Trophoblast cell (in vitro differentiated cells and primary cell): ENCODE measurements at regions not wholly inside any gene's neighbourhood (a gene's known extent, or its start where the extent isn't known, plus 50 kb on each side); places are given as distances from the start of the nearest gene placed in this dataset.

ENCODE experiments used
- DNase-seq, 2 donors: peaks; one replicate each; pipeline ENCODE4 v3.0.0-alpha.2; 2016
- H2AFZ ChIP-seq: 2 replicates; pipeline ENCODE4 v1.6.1; 2013; ENCODE audit warnings: low read length, moderate library complexity, mild to moderate bottlenecking; ENCODE audit not compliant: insufficient read depth, poor library complexity
- H2AK5ac ChIP-seq: 2 replicates; pipeline ENCODE4 v1.6.1; 2013; ENCODE audit warnings: mild to moderate bottlenecking, low read length
- H2BK120ac ChIP-seq: 2 replicates; pipeline ENCODE4 v1.6.1; 2013; ENCODE audit warnings: low read length, mild to moderate bottlenecking, moderate library complexity; ENCODE audit not compliant: insufficient read depth, poor library complexity
- H2BK12ac ChIP-seq: 2 replicates; pipeline ENCODE4 v1.6.1; 2013; ENCODE audit warnings: mild to moderate bottlenecking, low read length, moderate library complexity
- H2BK5ac ChIP-seq: 2 replicates; pipeline ENCODE4 v1.6.1; 2013; ENCODE audit warnings: low read length, low read depth, moderate library complexity, mild to moderate bottlenecking; ENCODE audit not compliant: poor library complexity
- H3K14ac ChIP-seq: 2 replicates; pipeline ENCODE4 v1.6.1; 2013; ENCODE audit warnings: mild to moderate bottlenecking, low read length
- H3K18ac ChIP-seq: 2 replicates; pipeline ENCODE4 v1.6.1; 2013; ENCODE audit warnings: mild to moderate bottlenecking, low read length
- H3K23ac ChIP-seq: 2 replicates; pipeline ENCODE4 v1.6.1; 2013; ENCODE audit warnings: low read length
- H3K27ac ChIP-seq: 2 replicates; pipeline ENCODE4 v1.5.1; 2013; ENCODE audit warnings: low read depth, mild to moderate bottlenecking, inconsistent platforms, low read length, moderate library complexity
- H3K27me3 ChIP-seq: 2 replicates; pipeline ENCODE4 v1.6.1; 2013; ENCODE audit warnings: inconsistent platforms, mild to moderate bottlenecking, low read length, moderate library complexity; ENCODE audit not compliant: insufficient read depth
- H3K36me3 ChIP-seq, 2 experiments: 1 replicate in 1 of 2; 2 replicates in 1 of 2; pipeline ENCODE4 v1.6.1; 2013; ENCODE audit warnings: low read length in 2 of 2, mild to moderate bottlenecking in 2 of 2, moderate library complexity in 1 of 2; ENCODE audit not compliant: insufficient read depth in 2 of 2, control insufficient read depth in 1 of 2
- H3K4ac ChIP-seq: 2 replicates; pipeline ENCODE4 v1.6.1; 2013; ENCODE audit warnings: low read depth, mild to moderate bottlenecking, low read length, moderate library complexity
- H3K4me1 ChIP-seq, 2 experiments: 1 replicate in 1 of 2; 2 replicates in 1 of 2; pipeline ENCODE4 v1.6.1; 2013; ENCODE audit warnings: low read length in 2 of 2, mild to moderate bottlenecking in 2 of 2, moderate library complexity in 1 of 2; ENCODE audit not compliant: insufficient read depth in 2 of 2, control insufficient read depth in 1 of 2
- H3K4me2 ChIP-seq: 2 replicates; pipeline ENCODE4 v1.6.1; 2013; ENCODE audit warnings: inconsistent platforms, mild to moderate bottlenecking, low read length, moderate library complexity
- H3K4me3 ChIP-seq: 2 replicates; pipeline ENCODE4 v1.5.1; 2013; ENCODE audit warnings: mild to moderate bottlenecking, low read depth, low read length, inconsistent platforms
- H3K79me1 ChIP-seq: one replicate; pipeline ENCODE4 v1.6.1; 2013; ENCODE audit warnings: low read length
- H3K79me2 ChIP-seq: 2 replicates; pipeline ENCODE4 v1.6.1; 2013; ENCODE audit warnings: low read length, mild to moderate bottlenecking; ENCODE audit not compliant: control insufficient read depth, insufficient read depth, poor library complexity
- H3K9ac ChIP-seq: 2 replicates; pipeline ENCODE4 v1.6.1; 2013; ENCODE audit warnings: mild to moderate bottlenecking, low read length
- H3K9me3 ChIP-seq: 2 replicates; pipeline ENCODE4 v1.6.1; 2013; ENCODE audit warnings: low read depth, mild to moderate bottlenecking, control low read depth, inconsistent platforms, low read length; ENCODE audit not compliant: insufficient read depth
- H4K12ac ChIP-seq: 2 replicates; pipeline ENCODE4 v1.6.1; 2013; ENCODE audit warnings: low read depth, mild to moderate bottlenecking, low read length, moderate library complexity
- H4K8ac ChIP-seq: 2 replicates; pipeline ENCODE4 v1.6.1; 2013; ENCODE audit warnings: low read depth, mild to moderate bottlenecking, low read length, moderate library complexity
- H4K91ac ChIP-seq: one replicate; pipeline ENCODE4 v1.6.1; 2013; ENCODE audit warnings: low read depth, mild to moderate bottlenecking, low read length, moderate library complexity
- WGBS: extraction: QIAGEN DNeasy Blood & Tissue Kit; methylation state at CpG from one replicate; pipeline ENCODE4 v1.1.7; 2013; ENCODE audit warnings: missing lambda C conversion rate; ENCODE audit not compliant: insufficient read length, insufficient coverage; ENCODE audit errors: extremely low coverage; 5-methylcytosine and 5-hydroxymethylcytosine counted together

DNA sequence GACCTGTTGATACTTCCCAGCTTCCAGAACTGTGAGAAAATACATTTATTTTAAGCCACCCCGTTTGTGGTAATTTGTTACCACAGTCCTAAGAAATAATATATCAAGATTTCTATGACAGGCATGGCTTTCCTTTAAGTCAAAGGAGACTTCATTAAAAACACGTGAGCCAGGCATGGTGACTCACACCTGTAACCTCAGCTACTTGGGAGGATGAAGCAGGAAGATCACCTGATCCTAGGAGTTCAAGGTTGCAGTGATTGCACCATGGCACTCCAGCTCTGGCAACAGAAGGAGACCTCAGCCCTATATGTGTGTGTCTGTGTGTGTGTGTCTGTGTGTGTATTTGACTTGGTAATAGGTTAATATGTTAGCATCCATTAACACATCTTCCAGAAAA lies 69.8 kb upstream of the SCN7A start:
- no peaks in the 10 kb centered on the region for H3K27me3 ChIP-seq
- no peak overlapping the region for H4K8ac ChIP-seq
- H3K4ac ChIP-seq = no peak overlapping the region
- H4K91ac ChIP-seq = no peak overlapping the region
- no peak overlapping the region for H3K27ac ChIP-seq
- no peak overlapping the region for H3K18ac ChIP-seq
- H3K9ac ChIP-seq = no peak overlapping the region
- no peak for DNase-seq
- H3K23ac ChIP-seq = no peak overlapping the region
- WGBS = no CpG with 5 or more reads among the region's 2 CpGs
- H3K79me1 ChIP-seq = no peaks in the 10 kb centered on the region
- H3K36me3 ChIP-seq = no peaks in the 10 kb centered on the region
- no peak overlapping the region for H2BK120ac ChIP-seq
- no peak overlapping the region for H3K4me3 ChIP-seq
- H3K4me1 ChIP-seq = no peaks in the 10 kb centered on the region
- no peak overlapping the region for H4K12ac ChIP-seq
- H2AFZ ChIP-seq = no peak overlapping the region
- H2BK12ac ChIP-seq = no peak overlapping the region
- no peak overlapping the region for H3K14ac ChIP-seq
- H3K4me2 ChIP-seq = no peak overlapping the region
- no peaks in the 10 kb centered on the region for H3K9me3 ChIP-seq
- H3K79me2 ChIP-seq = no peaks in the 10 kb centered on the region
- no peak overlapping the region for H2BK5ac ChIP-seq
- H2AK5ac ChIP-seq = no peak overlapping the region

DNA sequence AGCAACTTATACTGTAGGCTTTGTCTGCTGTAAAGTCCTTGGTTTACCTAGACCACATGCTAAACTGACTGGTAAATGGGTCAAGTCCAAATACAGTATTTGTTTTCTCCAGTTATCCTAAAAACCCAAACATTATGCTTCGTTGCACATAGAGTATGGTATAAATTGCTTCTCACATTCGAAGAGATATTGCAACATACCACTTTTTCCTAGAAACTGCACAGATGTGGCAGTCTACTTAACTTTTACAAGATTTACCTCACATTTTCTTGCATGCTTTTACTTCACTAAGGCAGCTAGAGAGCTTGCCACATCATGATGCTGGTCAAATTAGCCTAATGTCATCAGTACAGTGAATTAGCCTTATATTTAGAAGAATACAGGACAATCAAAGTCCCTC lies 66.0 kb upstream of the SCN7A start:
- no peak overlapping the region for H4K12ac ChIP-seq
- H3K36me3 ChIP-seq = no peaks in the 10 kb centered on the region
- no peak overlapping the region for H3K4ac ChIP-seq
- no peak for DNase-seq
- H3K18ac ChIP-seq = no peak overlapping the region
- H3K79me1 ChIP-seq = no peaks in the 10 kb centered on the region
- H3K4me2 ChIP-seq = no peak overlapping the region
- no peak overlapping the region for H3K27ac ChIP-seq
- no peak overlapping the region for H2AFZ ChIP-seq
- H3K27me3 ChIP-seq = no peaks in the 10 kb centered on the region
- no peak overlapping the region for H4K8ac ChIP-seq
- no peaks in the 10 kb centered on the region for H3K79me2 ChIP-seq
- no peak overlapping the region for H3K23ac ChIP-seq
- no peak overlapping the region for H2AK5ac ChIP-seq
- H3K4me3 ChIP-seq = no peak overlapping the region
- H3K4me1 ChIP-seq = no peaks in the 10 kb centered on the region
- H2BK12ac ChIP-seq = no peak overlapping the region
- H3K9me3 ChIP-seq = no peaks in the 10 kb centered on the region
- H3K9ac ChIP-seq = no peak overlapping the region
- H3K14ac ChIP-seq = no peak overlapping the region
- no peak overlapping the region for H2BK120ac ChIP-seq
- no peak overlapping the region for H2BK5ac ChIP-seq
- no CpG with 5 or more reads among the region's 2 CpGs for WGBS
- H4K91ac ChIP-seq = no peak overlapping the region

DNA sequence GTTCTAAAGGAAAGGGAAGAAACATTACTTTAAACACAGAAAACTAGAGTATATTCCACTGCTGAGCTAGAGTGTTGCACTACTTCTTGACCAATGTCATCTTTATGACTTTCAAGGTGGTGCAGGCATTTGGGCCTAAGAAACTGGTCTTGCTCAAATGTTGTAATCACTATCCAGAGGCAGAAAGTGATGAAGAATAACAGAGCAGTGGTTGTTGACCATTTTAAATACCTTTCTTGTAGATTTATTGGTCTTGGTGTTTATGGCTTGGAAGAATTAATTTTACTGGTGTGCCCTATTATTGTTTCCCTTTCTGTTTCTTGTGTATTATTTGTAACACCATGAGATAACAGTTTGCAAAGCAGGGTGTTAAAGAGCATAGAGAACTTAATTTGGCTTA lies 56.9 kb upstream of the SCN7A start:
- no peaks in the 10 kb centered on the region for H3K79me2 ChIP-seq
- H2AFZ ChIP-seq = no peak overlapping the region
- no peak overlapping the region for H3K9ac ChIP-seq
- H2BK5ac ChIP-seq = no peak overlapping the region
- H3K36me3 ChIP-seq = no peaks in the 10 kb centered on the region
- H3K27me3 ChIP-seq = no peaks in the 10 kb centered on the region
- H3K18ac ChIP-seq = no peak overlapping the region
- H3K4me3 ChIP-seq = no peak overlapping the region
- no peak for DNase-seq
- no peaks in the 10 kb centered on the region for H3K9me3 ChIP-seq
- H3K27ac ChIP-seq = no peak overlapping the region
- no peaks in the 10 kb centered on the region for H3K4me1 ChIP-seq
- H3K79me1 ChIP-seq = no peaks in the 10 kb centered on the region
- no peak overlapping the region for H3K4me2 ChIP-seq
- H3K4ac ChIP-seq = no peak overlapping the region
- H2AK5ac ChIP-seq = no peak overlapping the region
- no peak overlapping the region for H2BK12ac ChIP-seq
- H3K14ac ChIP-seq = no peak overlapping the region
- no peak overlapping the region for H4K91ac ChIP-seq
- H3K23ac ChIP-seq = no peak overlapping the region
- no peak overlapping the region for H4K12ac ChIP-seq
- H4K8ac ChIP-seq = no peak overlapping the region
- no peak overlapping the region for H2BK120ac ChIP-seq

DNA sequence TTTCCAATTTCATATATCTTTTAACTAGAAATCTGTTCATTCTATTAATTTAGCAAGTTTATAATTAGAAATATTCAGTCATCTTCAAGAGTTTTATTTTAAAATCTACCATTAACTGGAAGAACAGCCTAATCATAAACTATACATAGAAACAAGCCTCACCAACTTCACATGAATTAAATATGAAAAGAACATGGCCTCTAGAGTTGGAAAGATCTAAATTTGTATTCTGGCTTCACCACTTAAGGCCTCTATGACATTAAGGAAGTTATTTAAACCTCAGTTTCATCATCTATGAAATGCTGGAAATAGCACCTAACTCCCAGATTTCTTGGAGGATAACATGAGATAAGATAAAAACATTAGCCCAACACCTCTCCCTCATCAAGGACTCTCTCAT lies 51.4 kb upstream of the SCN7A start:
- H3K27me3 ChIP-seq = no peaks in the 10 kb centered on the region
- H3K79me1 ChIP-seq = no peaks in the 10 kb centered on the region
- no peak overlapping the region for H2AK5ac ChIP-seq
- no peak overlapping the region for H3K14ac ChIP-seq
- no peak overlapping the region for H3K27ac ChIP-seq
- H3K23ac ChIP-seq = no peak overlapping the region
- no peak overlapping the region for H3K4ac ChIP-seq
- no peak overlapping the region for H2BK12ac ChIP-seq
- no peaks in the 10 kb centered on the region for H3K9me3 ChIP-seq
- no peak overlapping the region for H4K91ac ChIP-seq
- no peaks in the 10 kb centered on the region for H3K79me2 ChIP-seq
- no peak overlapping the region for H4K8ac ChIP-seq
- no peaks in the 10 kb centered on the region for H3K36me3 ChIP-seq
- H2AFZ ChIP-seq = no peak overlapping the region
- no peak overlapping the region for H3K18ac ChIP-seq
- no peak for DNase-seq
- H3K4me1 ChIP-seq = no peaks in the 10 kb centered on the region
- H3K9ac ChIP-seq = no peak overlapping the region
- H2BK120ac ChIP-seq = no peak overlapping the region
- H2BK5ac ChIP-seq = no peak overlapping the region
- no peak overlapping the region for H3K4me3 ChIP-seq
- H3K4me2 ChIP-seq = no peak overlapping the region
- no peak overlapping the region for H4K12ac ChIP-seq
